Esophagus squamous epithelium (tissue), 5 donors: ENCODE measurements at regions not wholly inside any gene's neighbourhood (a gene's known extent, or its start where the extent isn't known, plus 50 kb on each side); places are given as distances from the start of the nearest gene placed in this dataset.

Experiments used
- DNase-seq: peaks from one replicate; lab custom pipeline; 2025; lab: John Stamatoyannopoulos, UW
- H3K27ac ChIP-seq, 4 donors: fragments of 200-600 bp; sonication (generic); one replicate each; pipeline ENCODE4 v1.5.1; 2016 to 2019; ENCODE audit warnings: mild to moderate bottlenecking in 1 of 4
- H3K27me3 ChIP-seq, 4 donors: fragments of 200-600 bp; sonication (generic); 1 replicate in 3 of 4; 2 replicates in 1 of 4; pipeline versions ENCODE4 v1.5.1 to v1.6.0; 2017 to 2021; ENCODE audit warnings: antibody characterized with exemption in 1 of 4
- H3K36me3 ChIP-seq, 3 donors: fragments of 200-600 bp; sonication (generic); one replicate each; pipeline ENCODE4 v1.5.1; 2016 to 2019
- H3K4me1 ChIP-seq, 3 donors: fragments of 200-600 bp; sonication (generic); one replicate each; pipeline ENCODE4 v1.5.1; 2017 to 2019
- H3K4me3 ChIP-seq, 4 donors: fragments of 200-600 bp; sonication (generic); 1 replicate in 3 of 4; 2 replicates in 1 of 4; pipeline ENCODE4 v1.5.1; 2016 to 2019; ENCODE audit warnings: mild to moderate bottlenecking in 2 of 4, moderate library complexity in 1 of 4
- H3K9me3 ChIP-seq, 3 donors: fragments of 200-600 bp; sonication (generic); one replicate each; pipeline ENCODE4 v1.5.1; 2016 to 2019
- CTCF ChIP-seq, 6 experiments: fragments of 450-650 bp in 4 of 6; fragments of 200-600 bp in 2 of 6; sonication (generic) in 2 of 6; IDR thresholded peaks; one replicate each; pipeline ENCODE4 v1.5.1; 2016 to 2019; ENCODE audit warnings: antibody characterized with exemption in 6 of 6, mild to moderate bottlenecking in 4 of 6, moderate library complexity in 4 of 6
- POLR2A ChIP-seq, 4 donors: fragments of 450-650 bp; IDR thresholded peaks; one replicate each; pipeline ENCODE4 v1.6.1; 2017; ENCODE audit warnings: antibody characterized with exemption in 4 of 4, mild to moderate bottlenecking in 4 of 4, moderate library complexity in 3 of 4
- WGBS, 2 donors: methylation state at CpG; one replicate each; pipeline ENCODE4 v1.1.5; 2018; 5-methylcytosine and 5-hydroxymethylcytosine counted together
- intact Hi-C: fragments of 100-400 bp; cut with DNase I; formaldehyde crosslinking; loops from one replicate; pipeline ENCODE4 v1.15.0; 2022
- donor health status: DM: yes; HTN: yes; CAD: no.

- no peak for DNase-seq
- H3K9me3 ChIP-seq, result no peaks in the 10 kb centered on the region
- H3K27ac ChIP-seq, result no peak overlapping the region
- no peaks in the 10 kb centered on the region for H3K27me3 ChIP-seq
- intact Hi-C loops, result no loop called here
- H3K4me3 ChIP-seq, result no peak overlapping the region
- 80 to 83% methylated on average over 2 of the region's 2 CpGs for WGBS, 2 donors
- no peak for TF ChIP-seq CTCF (IDR thresholded peaks at IDR 0.05)
- no peaks in the 10 kb centered on the region for H3K4me1 ChIP-seq
- H3K36me3 ChIP-seq, result no peaks in the 10 kb centered on the region
Measured at GRCh38 chr14:83744891-83745290, 1785.1 kb upstream of the FLRT2 start.

GRCh38 chr14:83746336-83746735, 1783.6 kb upstream of the FLRT2 start:
- no peaks in the 10 kb centered on the region for H3K9me3 ChIP-seq
- DNase-seq, result no peak
- H3K4me1 ChIP-seq, result no peaks in the 10 kb centered on the region
- no peaks in the 10 kb centered on the region for H3K27me3 ChIP-seq
- H3K36me3 ChIP-seq, result no peaks in the 10 kb centered on the region
- TF ChIP-seq POLR2A (IDR thresholded peaks at IDR 0.05) (no peak), CTCF (IDR thresholded peaks at IDR 0.05) (no peak)
- H3K4me3 ChIP-seq, result no peak overlapping the region
- 70 to 90% methylated on average over 3 of the region's 3 CpGs for WGBS, 2 donors
- H3K27ac ChIP-seq, result no peak overlapping the region
- intact Hi-C loops, result no loop called here

GRCh38 chr14:83757916-83758315, 1772.0 kb upstream of the FLRT2 start:
- H3K27ac ChIP-seq, result no peak overlapping the region
- H3K36me3 ChIP-seq, result no peaks in the 10 kb centered on the region
- no peak overlapping the region for H3K4me3 ChIP-seq
- H3K9me3 ChIP-seq, result no peaks in the 10 kb centered on the region
- no peak for DNase-seq
- H3K4me1 ChIP-seq, result no peaks in the 10 kb centered on the region
- intact Hi-C loops, result no loop called here
- 62 to 65% methylated on average over 3 of the region's 3 CpGs for WGBS, 2 donors
- no peaks in the 10 kb centered on the region for H3K27me3 ChIP-seq
- TF ChIP-seq CTCF (IDR thresholded peaks at IDR 0.05) (no peak), POLR2A (IDR thresholded peaks at IDR 0.05) (no peak)

GRCh38 chr14:83764656-83765599, 1765.0 kb upstream of the FLRT2 start:
- no peak overlapping the region for H3K27ac ChIP-seq
- H3K4me1 ChIP-seq, result no peaks in the 10 kb centered on the region
- H3K27me3 ChIP-seq, result no peaks in the 10 kb centered on the region
- H3K9me3 ChIP-seq, result no peaks in the 10 kb centered on the region
- no peaks in the 10 kb centered on the region for H3K36me3 ChIP-seq
- TF ChIP-seq POLR2A (IDR thresholded peaks at IDR 0.05), result no peak
- intact Hi-C loops, result no loop called here
- DNase-seq, result no peak
- no peak overlapping the region for H3K4me3 ChIP-seq
- WGBS, 2 donors, result 69 to 70% methylated on average over 8 of the region's 8 CpGs

- no peak for DNase-seq
- H3K27ac ChIP-seq, result no peak overlapping the region
- intact Hi-C loops, result no loop called here
- TF ChIP-seq CTCF (IDR thresholded peaks at IDR 0.05), result no peak
- no peak for TF ChIP-seq POLR2A (IDR thresholded peaks at IDR 0.05)
- no peaks in the 10 kb centered on the region for H3K36me3 ChIP-seq
- H3K4me1 ChIP-seq, result no peaks in the 10 kb centered on the region
- WGBS, 2 donors, result 79 to 82% methylated on average over 1 of the region's 1 CpG
- no peaks in the 10 kb centered on the region for H3K9me3 ChIP-seq
- no peaks in the 10 kb centered on the region for H3K27me3 ChIP-seq
- H3K4me3 ChIP-seq, result no peak overlapping the region
Measured at GRCh38 chr14:83777516-83777915, 1752.4 kb upstream of the FLRT2 start.
